ENCODE measurements at regions not wholly inside any gene's neighbourhood (a gene's known extent, or its start where the extent isn't known, plus 50 kb on each side); places are given as distances from the start of the nearest gene placed in this dataset.

DNA sequence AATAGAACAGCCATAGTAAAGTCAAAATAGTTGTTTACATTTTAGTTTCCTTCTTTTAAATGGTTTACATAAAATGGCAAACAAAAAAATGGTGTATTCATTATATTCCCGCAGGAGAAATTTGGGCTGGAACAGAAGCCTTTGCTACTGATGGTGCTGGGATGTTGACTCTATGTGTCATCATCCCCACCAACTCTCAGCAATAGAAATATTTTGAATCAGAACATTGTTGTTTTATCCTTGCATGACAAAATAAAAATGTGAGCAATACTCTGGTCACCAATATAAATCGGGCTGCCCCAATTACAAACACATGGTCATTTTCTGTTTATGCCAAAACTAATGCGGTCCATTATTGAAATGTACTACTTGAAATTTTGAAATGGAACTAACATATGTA is 1131.6 kb upstream of the PCDH7 start:
- TF ChIP-seq POLR2A (IDR thresholded peaks at IDR 0.05) (no peak), EP300 (IDR thresholded peaks at IDR 0.05) (no peak), POLR2AphosphoS5 (IDR thresholded peaks at IDR 0.05) (no peak)
- TF ChIP-seq, protein P1, sequence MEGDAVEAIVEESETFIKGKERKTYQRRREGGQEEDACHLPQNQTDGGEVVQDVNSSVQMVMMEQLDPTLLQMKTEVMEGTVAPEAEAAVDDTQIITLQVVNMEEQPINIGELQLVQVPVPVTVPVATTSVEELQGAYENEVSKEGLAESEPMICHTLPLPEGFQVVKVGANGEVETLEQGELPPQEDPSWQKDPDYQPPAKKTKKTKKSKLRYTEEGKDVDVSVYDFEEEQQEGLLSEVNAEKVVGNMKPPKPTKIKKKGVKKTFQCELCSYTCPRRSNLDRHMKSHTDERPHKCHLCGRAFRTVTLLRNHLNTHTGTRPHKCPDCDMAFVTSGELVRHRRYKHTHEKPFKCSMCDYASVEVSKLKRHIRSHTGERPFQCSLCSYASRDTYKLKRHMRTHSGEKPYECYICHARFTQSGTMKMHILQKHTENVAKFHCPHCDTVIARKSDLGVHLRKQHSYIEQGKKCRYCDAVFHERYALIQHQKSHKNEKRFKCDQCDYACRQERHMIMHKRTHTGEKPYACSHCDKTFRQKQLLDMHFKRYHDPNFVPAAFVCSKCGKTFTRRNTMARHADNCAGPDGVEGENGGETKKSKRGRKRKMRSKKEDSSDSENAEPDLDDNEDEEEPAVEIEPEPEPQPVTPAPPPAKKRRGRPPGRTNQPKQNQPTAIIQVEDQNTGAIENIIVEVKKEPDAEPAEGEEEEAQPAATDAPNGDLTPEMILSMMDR (IDR thresholded peaks at IDR 0.05), result no peak

Measured in suprapubic skin (tissue), 4 donors.